Brain microvascular endothelial cell (primary cell): ENCODE measurements at regions not wholly inside any gene's neighbourhood (a gene's known extent, or its start where the extent isn't known, plus 50 kb on each side); places are given as distances from the start of the nearest gene placed in this dataset.

ENCODE experiments used
- DNase-seq: peaks from one replicate; pipeline ENCODE4 v3.0.0-alpha.2; 2020
- H3K27ac ChIP-seq: fragments of 250-450 bp; sonication (Bioruptor Pico); 2 replicates; pipeline ENCODE4 v1.5.1; 2020; ENCODE audit warnings: mild to moderate bottlenecking, moderate library complexity
- H3K27me3 ChIP-seq: fragments of 250-450 bp; sonication (Bioruptor Pico); replicated peaks from 2 replicates; pipeline ENCODE4 v1.5.1; 2020; ENCODE audit warnings: mild to moderate bottlenecking
- H3K36me3 ChIP-seq: fragments of 250-450 bp; sonication (Bioruptor Pico); replicated peaks from 2 replicates; pipeline ENCODE4 v1.5.1; 2020; ENCODE audit warnings: mild to moderate bottlenecking
- H3K4me3 ChIP-seq: 2 replicates; pipeline ENCODE4 v1.5.1; 2011; ENCODE audit warnings: low read depth, mild to moderate bottlenecking, control low read depth, low read length, moderate library complexity
- CTCF ChIP-seq: IDR thresholded peaks from 2 replicates; pipeline ENCODE4 v1.5.1; 2011; ENCODE audit warnings: low read depth, mild to moderate bottlenecking, moderate library complexity, low read length, control low read depth, inconsistent platforms; ENCODE audit errors: missing control alignments
- in situ Hi-C: cut with HindIII; loops from 2 replicates; pipeline ENCODE4 v1.10.0; 2017; ENCODE audit warnings: low sequenced_read_pairs, low pct_ligation_motif_present

- no peak for TF ChIP-seq CTCF
- DNase-seq = peak; percentile 5
- Histone ChIP-seq H3K36me3 (no peaks in the 10 kb centered on the region), H3K27me3 (no peaks in the 10 kb centered on the region), H3K4me3 (no peak overlapping the region), H3K27ac (no peak overlapping the region)
- in situ Hi-C loops = no loop called here
Measured at GRCh38 chr15:77702211-77702957, 69.7 kb upstream of the LINGO1 start.

DNA sequence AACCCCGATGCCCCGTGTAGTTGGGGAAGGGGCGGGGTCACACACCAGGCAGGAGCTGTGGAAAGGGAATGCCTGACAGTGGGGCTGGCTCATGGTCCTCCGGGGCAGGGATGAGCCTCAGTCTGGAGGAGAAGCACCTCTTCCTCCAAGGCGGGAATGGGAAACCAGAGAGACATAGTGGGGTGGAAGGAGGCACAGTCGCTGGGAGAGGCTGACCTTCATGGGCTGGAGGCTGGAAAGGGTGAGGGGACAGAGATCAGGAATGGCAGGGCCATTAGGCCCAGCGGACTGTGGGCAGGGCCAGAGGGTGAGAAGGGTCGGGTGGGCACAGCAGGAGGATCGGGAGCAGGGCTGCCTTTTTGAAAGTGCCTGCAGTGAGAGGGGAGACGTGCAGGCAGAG, 65.8 kb upstream of the LINGO1 start:
- no peak for DNase-seq
- in situ Hi-C loops = no loop called here
- no peak for TF ChIP-seq CTCF
- Histone ChIP-seq H3K27me3 (peaks cover 12% of the 10 kb centered on the region), H3K4me3 (no peak overlapping the region), H3K36me3 (no peaks in the 10 kb centered on the region), H3K27ac (no peak overlapping the region)

GRCh38 chr15:77697893-77698292, 65.2 kb upstream of the LINGO1 start:
- H3K36me3 ChIP-seq = no peaks in the 10 kb centered on the region
- in situ Hi-C loops = no loop called here
- no peak for TF ChIP-seq CTCF
- H3K4me3 ChIP-seq = no peak overlapping the region
- H3K27me3 ChIP-seq = peaks cover 12% of the 10 kb centered on the region
- no peak for DNase-seq
- no peak overlapping the region for H3K27ac ChIP-seq

DNA sequence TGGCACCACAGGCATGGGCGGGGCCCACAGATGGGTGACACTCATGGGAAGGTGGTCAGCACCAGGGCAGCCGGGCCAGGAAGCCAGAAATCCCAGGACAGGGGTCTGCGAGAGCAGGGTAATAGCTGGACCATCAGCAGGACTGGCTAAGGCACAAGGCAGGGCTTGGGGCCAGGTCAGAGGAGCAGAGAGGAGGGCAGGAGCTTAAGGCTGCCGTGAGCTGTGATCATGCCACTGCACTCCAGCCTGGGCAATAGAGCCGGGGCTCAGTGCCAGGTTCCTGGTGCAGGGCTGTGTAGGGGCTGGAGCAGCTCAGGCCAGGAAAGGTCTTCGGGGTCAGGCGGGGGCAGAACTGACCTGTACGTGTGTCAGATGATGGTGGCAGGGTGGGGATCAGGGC, 64.2 kb upstream of the LINGO1 start:
- DNase-seq = no peak
- in situ Hi-C loops = no loop called here
- Histone ChIP-seq H3K27me3 (peaks cover 12% of the 10 kb centered on the region), H3K36me3 (no peaks in the 10 kb centered on the region), H3K27ac (no peak overlapping the region), H3K4me3 (no peak overlapping the region)
- TF ChIP-seq CTCF = no peak

DNA sequence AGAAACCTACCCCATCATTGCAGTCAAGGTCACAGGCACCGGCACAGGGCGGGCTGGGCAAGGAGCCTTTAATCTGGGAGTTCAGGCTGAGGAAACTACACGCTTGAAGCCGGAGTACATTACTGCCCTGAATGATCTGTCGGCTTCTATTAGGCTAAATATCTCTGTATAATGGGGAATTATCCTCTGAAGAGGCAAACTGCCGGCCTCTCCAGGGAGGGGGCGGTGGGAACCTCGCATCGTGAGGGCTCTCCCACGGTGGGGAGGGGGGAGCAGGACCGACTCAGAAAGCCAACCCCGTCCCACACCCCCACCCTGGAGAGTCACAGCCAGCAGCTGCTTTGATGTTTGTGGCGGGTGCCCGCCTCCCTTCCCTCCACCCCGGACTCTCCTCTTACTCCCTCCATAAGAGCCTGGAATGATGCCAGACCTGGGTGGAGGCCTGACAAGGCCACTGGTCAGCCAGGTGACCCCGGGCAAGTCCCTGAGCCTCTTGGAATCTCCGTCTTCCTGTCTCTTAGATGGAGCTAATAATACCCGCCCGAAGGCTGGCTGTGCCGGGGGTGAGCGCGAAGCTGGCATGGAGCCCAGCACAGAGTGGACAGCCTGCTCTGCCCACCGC, 63.4 kb upstream of the LINGO1 start:
- Histone ChIP-seq H3K27me3 (peaks cover 12% of the 10 kb centered on the region), H3K4me3 (no peak overlapping the region), H3K36me3 (no peaks in the 10 kb centered on the region), H3K27ac (no peak overlapping the region)
- TF ChIP-seq CTCF = no peak
- DNase-seq = no peak
- in situ Hi-C loops = no loop called here
